ENCODE measurements at regions not wholly inside any gene's neighbourhood (a gene's known extent, or its start where the extent isn't known, plus 50 kb on each side); places are given as distances from the start of the nearest gene placed in this dataset.

GRCh38 chr1:56045477-56045876, 533.9 kb downstream of the PLPP3 start:
- TF ChIP-seq CTCF (conservative IDR thresholded peaks at IDR 0.05), result no peak
- DNase-seq, result no peak
- Histone ChIP-seq H3K9me3 (ENCODE audit: control insufficient read depth, low read length) (peaks cover 5% of the 10 kb centered on the region), H3K27ac (ENCODE audit: low read depth, low read length) (no peak overlapping the region), H3K36me3 (ENCODE audit: control insufficient read depth, insufficient read depth, low read length) (no peaks in the 10 kb centered on the region), H3K9ac (ENCODE audit: extremely low read depth, low read length, poor library complexity, severe bottlenecking) (no peak overlapping the region), H3K4me3 (ENCODE audit: low read length) (no peak overlapping the region), H3K4me1 (ENCODE audit: control insufficient read depth, insufficient read depth, low read length) (no peaks in the 10 kb centered on the region), H3K27me3 (ENCODE audit: control insufficient read depth, insufficient read depth, low read length, poor library complexity, severe bottlenecking) (peaks cover 5% of the 10 kb centered on the region)
- H3K36me3 Mint-ChIP-seq (ENCODE audit: low read depth), result no peaks in the 10 kb centered on the region
- peaks cover 12% of the 10 kb centered on the region for H3K9me3 Mint-ChIP-seq
- H3K27ac Mint-ChIP-seq, result no peak overlapping the region
- peaks cover 8% of the 10 kb centered on the region for H3K27me3 Mint-ChIP-seq (ENCODE audit: insufficient read depth)
- H3K4me1 Mint-ChIP-seq, result no peaks in the 10 kb centered on the region
- H3K4me3 Mint-ChIP-seq, result no peak overlapping the region
- WGBS, 2 experiments (ENCODE audit: insufficient coverage in 1 of 2, insufficient read length in 1 of 2), result 100% methylated on average over 1 of the region's 1 CpG; no CpG with 5 or more reads in 1 of the 2 experiments

- TF ChIP-seq CTCF (conservative IDR thresholded peaks at IDR 0.05), result no peak
- Mint-ChIP-seq H3K36me3 (ENCODE audit: low read depth) (no peaks in the 10 kb centered on the region), H3K27me3 (ENCODE audit: insufficient read depth) (peaks cover 8% of the 10 kb centered on the region), H3K9me3 (peaks cover 8% of the 10 kb centered on the region), H3K4me3 (no peak overlapping the region), H3K4me1 (no peaks in the 10 kb centered on the region), H3K27ac (no peak overlapping the region)
- no peak for DNase-seq
- Histone ChIP-seq H3K9ac (ENCODE audit: extremely low read depth, low read length, poor library complexity, severe bottlenecking) (no peak overlapping the region), H3K36me3 (ENCODE audit: control insufficient read depth, insufficient read depth, low read length) (no peaks in the 10 kb centered on the region), H3K4me3 (ENCODE audit: low read length) (no peak overlapping the region), H3K4me1 (ENCODE audit: control insufficient read depth, insufficient read depth, low read length) (no peaks in the 10 kb centered on the region), H3K27me3 (ENCODE audit: control insufficient read depth, insufficient read depth, low read length, poor library complexity, severe bottlenecking) (peaks cover 5% of the 10 kb centered on the region), H3K27ac (ENCODE audit: low read depth, low read length) (no peak overlapping the region), H3K9me3 (ENCODE audit: control insufficient read depth, low read length) (peaks cover 1% of the 10 kb centered on the region)
- WGBS, 2 experiments (ENCODE audit: insufficient coverage in 1 of 2, insufficient read length in 1 of 2), result 60 to 88% methylated on average over 1 to 3 of the region's 3 CpGs
Observed at GRCh38 chr1:56045062-56045461, 534.3 kb downstream of the PLPP3 start.

- no peaks in the 10 kb centered on the region for H3K36me3 ChIP-seq (ENCODE audit: control insufficient read depth, insufficient read depth, low read length)
- H3K27me3 ChIP-seq (ENCODE audit: control insufficient read depth, insufficient read depth, low read length, poor library complexity, severe bottlenecking), result no peaks in the 10 kb centered on the region
- Mint-ChIP-seq H3K27ac (no peak overlapping the region), H3K4me1 (peaks cover 6% of the 10 kb centered on the region), H3K9me3 (no peaks in the 10 kb centered on the region), H3K27me3 (ENCODE audit: insufficient read depth) (peaks cover 3% of the 10 kb centered on the region), H3K4me3 (no peak overlapping the region), H3K36me3 (ENCODE audit: low read depth) (no peaks in the 10 kb centered on the region)
- H3K27ac ChIP-seq (ENCODE audit: low read depth, low read length), result no peak overlapping the region
- TF ChIP-seq CTCF (conservative IDR thresholded peaks at IDR 0.05), result no peak
- H3K9me3 ChIP-seq (ENCODE audit: control insufficient read depth, low read length), result no peaks in the 10 kb centered on the region
- no peak for DNase-seq
- no peak overlapping the region for H3K4me3 ChIP-seq (ENCODE audit: low read length)
- H3K9ac ChIP-seq (ENCODE audit: extremely low read depth, low read length, poor library complexity, severe bottlenecking), result no peak overlapping the region
- no peaks in the 10 kb centered on the region for H3K4me1 ChIP-seq (ENCODE audit: control insufficient read depth, insufficient read depth, low read length)
Observed at GRCh38 chr1:56036479-56036878, 542.9 kb downstream of the PLPP3 start.

Measured in endodermal cell (in vitro differentiated cells).